ENCODE measurements at regions not wholly inside any gene's neighbourhood (a gene's known extent, or its start where the extent isn't known, plus 50 kb on each side); places are given as distances from the start of the nearest gene placed in this dataset.

- Histone ChIP-seq H3K4me2 (ENCODE audit: insufficient read depth, insufficient read length, low read length) (no peak overlapping the region), H2BK5ac (ENCODE audit: insufficient read length, low read length) (no peak overlapping the region), H3K79me2 (ENCODE audit: insufficient read depth, low read length) (no peaks in the 10 kb centered on the region), H3K4ac (ENCODE audit: low read depth, low read length) (no peak overlapping the region), H4K20me1 (ENCODE audit: control insufficient read depth, insufficient read depth, insufficient read length) (no peaks in the 10 kb centered on the region), H3K27me3 (ENCODE audit: insufficient read depth, low read length) (no peaks in the 10 kb centered on the region), H3K79me1 (ENCODE audit: insufficient read depth, low read depth, low read length, poor library complexity, severe bottlenecking) (no peaks in the 10 kb centered on the region), H2BK20ac (ENCODE audit: low read depth, low read length, poor library complexity, severe bottlenecking) (no peak overlapping the region), H3T11ph (ENCODE audit: low read length) (no peak overlapping the region), H2BK120ac (ENCODE audit: low read depth, low read length, poor library complexity, severe bottlenecking) (no peak overlapping the region), H3K23me2 (ENCODE audit: insufficient read length, low read depth, low read length, poor library complexity, severe bottlenecking) (no peaks in the 10 kb centered on the region), H4K5ac (ENCODE audit: insufficient read length, low read depth, low read length) (no peak overlapping the region), H3K56ac (ENCODE audit: insufficient read length, low read depth, low read length) (no peak overlapping the region), H3K23ac (ENCODE audit: insufficient read length, low read depth, low read length) (no peak overlapping the region), H3K9me3 (ENCODE audit: control insufficient read depth, low read depth, low read length) (no peaks in the 10 kb centered on the region), H2BK15ac (ENCODE audit: low read depth, low read length) (no peak overlapping the region), H2AK5ac (ENCODE audit: insufficient read length, low read length) (no peak overlapping the region), H3K9ac (ENCODE audit: extremely low read depth, insufficient read length, low read length) (no peak overlapping the region), H3K14ac (ENCODE audit: insufficient read depth, low read length) (no peak overlapping the region), H4K8ac (replicated peaks; ENCODE audit: insufficient read length, low read depth, low read length) (no peak overlapping the region), H3K4me1 (ENCODE audit: insufficient read depth, low read length) (no peaks in the 10 kb centered on the region), H2BK12ac (ENCODE audit: insufficient read length, low read depth, low read length) (no peak overlapping the region), H3K18ac (ENCODE audit: insufficient read length, low read depth, low read length) (no peak overlapping the region), H4K91ac (ENCODE audit: insufficient read length, low read depth, low read length) (no peak overlapping the region), H3K27ac (ENCODE audit: insufficient read length, low read depth, low read length) (no peak overlapping the region), H2AFZ (ENCODE audit: low read length) (no peak overlapping the region)
- H3K27me3 Mint-ChIP-seq (ENCODE audit: low read depth), result no peaks in the 10 kb centered on the region
- no peak overlapping the region for H3K27ac Mint-ChIP-seq
- WGBS (ENCODE audit: extremely low coverage, insufficient read length, low lambda C conversion rate), result no CpG with 5 or more reads among the region's 6 CpGs
- no peak overlapping the region for H3K4me3 Mint-ChIP-seq
- no peak for TF ChIP-seq CTCF (conservative IDR thresholded peaks at IDR 0.05)
- peaks cover 0 to 3% of the 10 kb centered on the region in 2 experiments; a peak in 1 of 4 replicates for H3K4me1 Mint-ChIP-seq
- no peak for DNase-seq
- peaks cover 3 to 7% (median 3%) of the 10 kb centered on the region in 3 experiments; a peak in 2 of 7 replicates for H3K36me3 Mint-ChIP-seq (ENCODE audit: insufficient read depth in 1 of 3, low read depth in 3 of 3)
- H3K9me3 Mint-ChIP-seq, result peaks cover 0 to 7% of the 10 kb centered on the region in 2 experiments; a peak in 2 of 5 replicates
These were observed 71.2 kb downstream of the ADM start for GRCh38 chr11:10376061-10376460.

Measured in H9 (cell line).